ENCODE measurements at regions not wholly inside any gene's neighbourhood (a gene's known extent, or its start where the extent isn't known, plus 50 kb on each side); places are given as distances from the start of the nearest gene placed in this dataset.

GRCh38 chr6:164063346-164063745 lies 648.8 kb downstream of the QKI start:
- TF ChIP-seq CTCF (conservative IDR thresholded peaks at IDR 0.05; ENCODE audit: low read depth, low read length) = no peak
- Histone ChIP-seq H3K27me3 (ENCODE audit: insufficient read depth, low read depth) (no peaks in the 10 kb centered on the region), H3K4me2 (no peak overlapping the region), H2AFZ (ENCODE audit: low read depth) (no peak overlapping the region), H3K27ac (no peak overlapping the region), H3K36me3 (ENCODE audit: insufficient read depth) (no peaks in the 10 kb centered on the region), H3K79me2 (ENCODE audit: insufficient read depth, low read depth) (no peaks in the 10 kb centered on the region), H3K9ac (no peak overlapping the region), H3K4me1 (ENCODE audit: low read depth, poor library complexity, severe bottlenecking) (no peaks in the 10 kb centered on the region), H4K20me1 (ENCODE audit: insufficient read depth) (no peaks in the 10 kb centered on the region), H3K4me3 (IDR thresholded peaks at IDR 0.05; ENCODE audit: insufficient read depth, low read depth, low read length) (no peak overlapping the region)

GRCh38 chr6:164062872-164063271 lies 648.4 kb downstream of the QKI start:
- H3K27ac ChIP-seq = no peak overlapping the region
- H3K36me3 ChIP-seq (ENCODE audit: insufficient read depth) = no peaks in the 10 kb centered on the region
- H3K4me3 ChIP-seq (IDR thresholded peaks at IDR 0.05; ENCODE audit: insufficient read depth, low read depth, low read length) = no peak overlapping the region
- no peaks in the 10 kb centered on the region for H3K4me1 ChIP-seq (ENCODE audit: low read depth, poor library complexity, severe bottlenecking)
- H3K4me2 ChIP-seq = no peak overlapping the region
- no peaks in the 10 kb centered on the region for H4K20me1 ChIP-seq (ENCODE audit: insufficient read depth)
- TF ChIP-seq CTCF (conservative IDR thresholded peaks at IDR 0.05; ENCODE audit: low read depth, low read length) = no peak
- no peak overlapping the region for H3K9ac ChIP-seq
- H2AFZ ChIP-seq (ENCODE audit: low read depth) = no peak overlapping the region
- H3K27me3 ChIP-seq (ENCODE audit: insufficient read depth, low read depth) = no peaks in the 10 kb centered on the region
- no peaks in the 10 kb centered on the region for H3K79me2 ChIP-seq (ENCODE audit: insufficient read depth, low read depth)

GRCh38 chr6:164057876-164058275 lies 643.4 kb downstream of the QKI start:
- Histone ChIP-seq H3K4me3 (IDR thresholded peaks at IDR 0.05; ENCODE audit: insufficient read depth, low read depth, low read length) (no peak overlapping the region), H3K27me3 (ENCODE audit: insufficient read depth, low read depth) (no peaks in the 10 kb centered on the region), H4K20me1 (ENCODE audit: insufficient read depth) (no peaks in the 10 kb centered on the region), H3K79me2 (ENCODE audit: insufficient read depth, low read depth) (no peaks in the 10 kb centered on the region), H3K4me2 (no peak overlapping the region), H3K27ac (no peak overlapping the region), H3K9ac (no peak overlapping the region), H3K4me1 (ENCODE audit: low read depth, poor library complexity, severe bottlenecking) (no peaks in the 10 kb centered on the region), H3K36me3 (ENCODE audit: insufficient read depth) (no peaks in the 10 kb centered on the region), H2AFZ (ENCODE audit: low read depth) (no peak overlapping the region)
- no peak for TF ChIP-seq CTCF (conservative IDR thresholded peaks at IDR 0.05; ENCODE audit: low read depth, low read length)

- no peak for TF ChIP-seq CTCF (conservative IDR thresholded peaks at IDR 0.05; ENCODE audit: low read depth, low read length)
- H3K4me3 ChIP-seq (IDR thresholded peaks at IDR 0.05; ENCODE audit: insufficient read depth, low read depth, low read length) = no peak overlapping the region
- H3K36me3 ChIP-seq (ENCODE audit: insufficient read depth) = no peaks in the 10 kb centered on the region
- no peak overlapping the region for H3K9ac ChIP-seq
- H3K79me2 ChIP-seq (ENCODE audit: insufficient read depth, low read depth) = no peaks in the 10 kb centered on the region
- no peaks in the 10 kb centered on the region for H3K27me3 ChIP-seq (ENCODE audit: insufficient read depth, low read depth)
- H3K4me1 ChIP-seq (ENCODE audit: low read depth, poor library complexity, severe bottlenecking) = no peaks in the 10 kb centered on the region
- H3K4me2 ChIP-seq = no peak overlapping the region
- H3K27ac ChIP-seq = no peak overlapping the region
- no peaks in the 10 kb centered on the region for H4K20me1 ChIP-seq (ENCODE audit: insufficient read depth)
- no peak overlapping the region for H2AFZ ChIP-seq (ENCODE audit: low read depth)
These were observed 636.9 kb downstream of the QKI start for GRCh38 chr6:164051427-164051826.
